ENCODE measurements at regions not wholly inside any gene's neighbourhood (a gene's known extent, or its start where the extent isn't known, plus 50 kb on each side); places are given as distances from the start of the nearest gene placed in this dataset.

GRCh38 chr2:144242311-144242710 is 277.6 kb downstream of the ZEB2 start (continued):
- no peak for TF ChIP-seq ZNF155 (tag by site-specific recombination; IDR thresholded peaks at IDR 0.05)
- no peak for TF ChIP-seq OVOL3 (tag by site-specific recombination; IDR thresholded peaks at IDR 0.05)
- TF ChIP-seq ZNF18 (tag by site-specific recombination; IDR thresholded peaks at IDR 0.05), result no peak
- TF ChIP-seq EGR2 (tag by site-specific recombination; IDR thresholded peaks at IDR 0.05; ENCODE audit: low read depth), result no peak
- no peak for TF ChIP-seq ZNF488 (tag by site-specific recombination; IDR thresholded peaks at IDR 0.05)
- no peak for TF ChIP-seq ZBTB1 (tag by site-specific recombination; IDR thresholded peaks at IDR 0.05)
- TF ChIP-seq ZNF837 (tag by site-specific recombination; IDR thresholded peaks at IDR 0.05), result no peak
- no peak for TF ChIP-seq ZBTB26 (tag by site-specific recombination; optimal IDR thresholded peaks at IDR 0.05)

- no peak overlapping the region for H3K27ac ChIP-seq (ENCODE audit: extremely low read depth, low read depth, low read length)
- no peak overlapping the region for H3K4me3 ChIP-seq (ENCODE audit: low read depth, low read length)
- no peak for TF ChIP-seq YY2 (tag by site-specific recombination; IDR thresholded peaks at IDR 0.05)
- TF ChIP-seq HIC1 (tag by site-specific recombination; IDR thresholded peaks at IDR 0.05), result no peak
- TF ChIP-seq PRDM4 (tag by site-specific recombination; IDR thresholded peaks at IDR 0.05), result no peak
- TF ChIP-seq HOXA7 (CRISPR knock-in tag; IDR thresholded peaks at IDR 0.05; ENCODE audit: borderline replicate concordance), result no peak
- no peak for TF ChIP-seq ZNF37A (tag by site-specific recombination; IDR thresholded peaks at IDR 0.05)
- no peak for TF ChIP-seq TCF7L2 (IDR thresholded peaks at IDR 0.05; ENCODE audit: borderline replicate concordance, low read depth, low read length)
- no peak for TF ChIP-seq ZNF280C (tag by site-specific recombination; IDR thresholded peaks at IDR 0.05)
- TF ChIP-seq OVOL3 (tag by site-specific recombination; IDR thresholded peaks at IDR 0.05), result no peak
- no peak for TF ChIP-seq ATF2 (tag by site-specific recombination; IDR thresholded peaks at IDR 0.05; ENCODE audit: low read depth)
- no peaks in the 10 kb centered on the region for H3K36me3 ChIP-seq (ENCODE audit: control insufficient read depth in 2 of 2, insufficient read depth in 1 of 2, low read length in 2 of 2)
- H3K9me3 ChIP-seq (ENCODE audit: control insufficient read depth, insufficient read depth, low read depth, low read length), result no peaks in the 10 kb centered on the region
- CTCF ChIA-PET, result interaction anchor here (0.6 kb wide), 1 partner anchor 847 kb away, joined by 3 read pairs; no protein-coding TSS in a partner anchor
- H3K4me1 ChIP-seq (ENCODE audit: control insufficient read depth, insufficient read depth, low read length), result no peaks in the 10 kb centered on the region
- POLR2A ChIA-PET, result no interaction called here
These were observed 278.1 kb downstream of the ZEB2 start for GRCh38 chr2:144241801-144242200.
